ENCODE measurements at regions not wholly inside any gene's neighbourhood (a gene's known extent, or its start where the extent isn't known, plus 50 kb on each side); places are given as distances from the start of the nearest gene placed in this dataset.
A peak's percentile ranks its signal among the peaks of the same experiment; 100 is the strongest.

DNA sequence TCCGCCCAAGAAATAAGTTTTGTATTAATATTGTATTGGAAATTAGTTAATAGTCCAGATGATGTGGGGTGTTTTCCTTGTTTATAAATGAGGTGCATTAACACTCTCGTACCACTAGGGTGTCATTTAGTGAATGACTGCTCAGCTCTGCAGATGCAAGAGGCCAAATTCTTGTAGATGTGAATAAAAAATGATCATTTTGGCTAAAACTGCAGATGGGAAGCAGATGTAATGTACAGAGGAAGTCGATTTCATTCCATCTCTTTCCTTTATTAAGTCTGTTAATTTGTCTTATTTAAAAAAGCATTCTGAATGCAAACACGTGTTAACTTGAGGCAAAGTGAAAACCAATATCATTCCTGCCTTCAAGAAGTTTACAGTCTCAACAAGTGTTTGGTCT is 108.1 kb downstream of the DHX15 start:
- no peak for DNase-seq (ENCODE audit: low read depth)

DNA sequence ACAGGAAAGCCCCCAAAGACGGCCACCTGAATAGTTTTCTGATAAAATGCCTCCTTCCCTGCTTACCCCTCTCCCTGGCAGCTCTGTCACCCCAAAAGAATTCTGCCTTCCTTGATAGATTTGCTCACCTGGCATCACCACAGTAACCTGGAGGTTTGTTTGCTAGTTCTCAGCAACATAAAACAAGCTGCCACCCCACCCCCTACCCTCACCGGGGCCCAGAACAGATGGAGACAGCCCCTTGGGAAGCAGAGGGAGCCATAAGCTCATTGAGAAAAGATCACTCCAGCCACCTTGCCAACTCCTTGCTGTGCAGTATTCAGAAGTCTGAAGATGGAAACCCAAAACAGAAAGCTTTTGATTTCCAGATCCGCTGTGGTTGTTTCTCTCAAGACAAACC is 108.6 kb downstream of the DHX15 start:
- no peak for DNase-seq (ENCODE audit: low read depth)

DNA sequence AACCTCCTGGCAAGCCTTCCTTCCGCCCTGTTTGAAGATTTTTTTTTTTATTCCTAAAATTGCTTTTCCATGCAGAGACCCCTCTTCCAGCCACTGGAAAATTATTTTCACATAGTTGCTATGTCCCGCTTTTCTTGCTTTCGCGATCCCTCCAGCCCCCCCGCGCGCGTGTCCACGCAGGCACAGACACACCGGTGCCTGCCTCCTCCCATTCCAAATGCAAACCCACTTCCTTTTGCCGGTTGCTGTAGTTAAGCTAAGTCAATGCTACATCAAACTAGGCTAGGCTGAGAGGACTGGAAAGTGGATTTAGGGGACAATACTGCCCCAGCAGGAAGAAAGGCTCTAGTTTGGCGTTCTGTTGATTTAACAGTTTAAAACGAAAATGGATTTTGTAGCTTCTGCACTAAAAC is 111.0 kb downstream of the DHX15 start:
- no peak for DNase-seq (ENCODE audit: low read depth)

DNA sequence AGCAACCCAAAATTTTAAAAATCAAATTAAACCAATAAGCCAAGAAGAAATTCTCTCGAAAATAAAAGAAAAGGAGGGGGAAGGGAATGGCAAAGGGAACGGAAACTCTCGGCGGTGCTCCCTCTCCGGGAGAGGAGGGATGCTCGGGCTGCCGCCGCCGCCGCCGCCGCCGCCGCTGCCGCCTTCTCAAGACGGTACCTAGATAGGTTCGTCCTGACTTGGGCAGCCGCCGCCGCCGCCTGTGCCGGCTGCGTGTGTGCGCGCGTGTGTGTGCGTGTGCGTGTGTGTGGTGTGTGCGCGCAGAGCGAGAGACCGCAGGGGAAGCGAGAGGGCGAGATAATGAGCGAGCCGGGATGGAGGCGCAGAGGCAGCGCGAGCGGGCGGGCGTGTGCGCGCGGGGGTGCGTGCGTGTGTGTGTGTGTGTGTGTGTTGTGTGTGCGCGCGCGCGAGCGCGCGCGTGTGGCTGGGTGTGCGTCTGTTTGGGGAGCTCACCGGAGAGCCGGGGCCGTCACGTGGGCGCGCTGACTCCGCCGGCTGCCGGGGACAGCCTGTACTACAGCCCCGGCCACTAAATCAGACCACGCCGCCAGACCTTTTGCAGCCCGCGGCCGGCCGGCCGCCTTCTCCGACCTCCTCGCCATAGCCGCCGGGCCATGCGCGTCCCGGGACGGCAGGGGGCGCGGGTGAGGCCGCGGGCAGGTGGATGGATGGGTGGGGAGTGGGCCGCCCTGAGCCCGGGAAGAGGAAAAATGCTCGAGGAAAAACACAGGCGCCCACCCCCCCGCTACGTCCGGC is 111.6 kb downstream of the DHX15 start:
- DNase-seq (ENCODE audit: low read depth) = peak; percentile 53

DNA sequence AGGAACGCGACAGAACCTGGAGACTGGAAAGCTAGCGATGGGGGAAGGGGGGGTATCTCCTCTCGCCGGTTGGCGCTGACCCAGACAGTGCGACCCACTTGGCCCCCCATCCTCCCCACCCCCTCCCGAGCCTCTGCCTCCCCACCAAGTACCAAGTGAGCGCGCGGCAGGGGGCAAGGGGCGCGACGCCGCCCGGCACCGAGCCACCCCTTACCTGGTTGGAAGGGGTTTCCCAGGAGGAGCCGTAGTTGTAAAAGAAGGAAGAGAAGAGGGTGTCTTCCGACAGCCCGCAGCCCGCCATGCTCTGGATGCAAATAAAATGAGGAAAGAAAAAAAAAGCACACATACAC is 112.2 kb downstream of the DHX15 start:
- DNase-seq (ENCODE audit: low read depth) = no peak

DNA sequence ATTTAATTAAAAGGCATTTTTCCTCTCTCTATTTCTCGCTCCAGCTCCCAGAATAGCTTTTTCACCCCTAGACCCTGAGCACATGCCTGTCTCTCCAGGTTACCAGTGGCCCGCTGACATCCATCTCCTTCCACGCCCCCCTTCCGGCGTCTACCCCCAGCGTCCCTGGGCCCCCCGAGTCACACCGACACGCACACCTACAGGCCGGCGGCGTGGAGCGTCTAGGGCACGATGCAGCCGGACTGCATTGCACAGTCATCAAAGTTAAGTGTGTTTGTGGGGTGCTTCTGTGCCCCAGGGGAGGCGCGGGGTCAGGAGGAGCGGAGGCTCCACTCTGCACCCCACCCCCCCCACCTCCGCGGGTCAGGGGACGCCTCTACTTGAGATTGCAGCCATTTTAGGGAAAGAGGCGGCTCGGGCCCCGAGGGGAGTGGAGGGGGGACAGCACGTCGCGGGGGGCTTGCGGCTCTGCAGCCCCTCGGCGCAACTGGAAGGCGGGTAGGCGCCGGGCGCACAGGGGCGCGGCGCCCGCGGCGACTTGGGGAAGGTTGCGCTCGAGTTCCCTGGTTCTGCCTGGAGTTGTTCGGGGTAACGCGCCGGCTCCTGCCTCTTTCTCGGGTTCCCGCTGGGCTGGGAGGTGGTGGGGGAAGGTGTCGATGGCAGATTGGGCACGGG is 112.7 kb downstream of the DHX15 start:
- DNase-seq (ENCODE audit: low read depth) = no peak

DNA sequence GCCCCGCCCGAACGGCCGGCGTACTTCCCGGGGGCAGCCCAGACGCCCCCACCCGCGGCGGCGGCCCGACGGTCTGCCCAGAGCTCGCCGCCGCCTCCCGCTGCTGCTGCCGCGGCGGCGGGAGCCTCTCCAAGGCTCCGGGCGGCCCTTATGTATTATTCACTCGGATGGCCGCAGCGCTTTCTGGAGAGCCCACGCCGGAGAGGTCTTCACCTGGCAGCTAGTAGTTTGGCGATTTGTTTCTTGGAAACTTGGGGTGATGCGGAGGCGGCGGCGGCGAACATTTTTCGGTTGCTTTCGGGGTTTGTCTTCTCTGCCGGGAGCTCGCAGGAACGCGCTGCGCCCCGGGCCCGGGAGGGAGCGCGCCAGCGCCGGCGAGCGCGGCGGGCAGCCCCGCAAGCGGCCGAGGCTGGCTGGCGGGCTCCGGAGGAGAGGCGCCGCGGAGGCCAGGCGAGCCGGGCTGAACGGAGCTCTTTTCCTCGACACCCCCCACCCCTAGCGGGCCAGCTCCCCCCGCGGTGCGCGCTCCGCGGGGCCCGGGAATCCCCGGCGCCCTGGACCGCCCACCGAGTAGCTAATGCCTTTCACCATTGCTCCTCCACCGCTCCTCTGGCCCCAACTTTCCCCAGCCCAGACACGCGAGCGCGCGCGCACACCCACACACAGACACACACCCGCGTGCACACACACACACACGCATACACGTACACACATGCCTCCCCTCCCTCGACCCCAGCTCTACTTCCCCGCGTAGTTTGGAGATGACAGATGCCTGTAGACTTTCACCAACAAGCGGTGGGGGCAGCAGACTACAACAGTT is 113.5 kb downstream of the DHX15 start:
- DNase-seq (ENCODE audit: low read depth) = no peak

DNA sequence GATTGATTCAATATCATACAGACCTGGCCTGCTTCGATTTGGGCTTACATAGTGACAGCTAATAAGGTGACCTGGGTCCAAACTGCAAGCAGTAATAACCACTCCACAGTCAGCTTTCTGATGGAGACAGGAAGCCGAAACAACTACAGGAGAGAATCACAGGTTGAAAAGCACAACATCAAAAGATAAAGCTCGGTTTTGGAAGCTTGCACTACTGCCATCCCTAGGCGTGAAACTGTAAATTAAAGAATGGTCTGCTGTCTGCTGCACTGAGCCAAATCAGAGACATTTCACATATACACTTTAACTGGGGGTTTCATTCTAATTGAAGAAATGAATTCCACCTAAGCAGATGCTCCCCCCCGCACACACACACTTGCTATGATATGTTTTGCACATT is 116.3 kb downstream of the DHX15 start:
- no peak for DNase-seq (ENCODE audit: low read depth)

DNA sequence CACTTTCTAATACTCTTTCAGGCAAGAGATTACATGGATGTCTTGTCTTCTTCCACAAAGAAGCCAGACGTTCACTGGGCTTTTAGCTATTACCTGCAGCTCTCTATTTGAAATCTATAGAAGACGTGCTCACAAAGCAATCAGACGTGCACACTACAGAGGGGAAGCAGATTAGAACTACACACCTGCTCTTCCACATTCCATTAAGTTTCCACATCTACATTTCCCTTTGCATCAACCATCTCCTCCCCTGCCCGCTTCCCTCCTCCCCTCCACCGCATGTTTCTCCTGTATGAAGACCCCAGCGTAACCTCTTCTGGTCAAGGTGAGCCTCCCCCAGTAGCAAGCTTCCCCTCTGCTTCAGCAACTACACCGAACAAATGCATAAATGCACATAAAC is 119.8 kb downstream of the DHX15 start:
- no peak for DNase-seq (ENCODE audit: low read depth)

DNA sequence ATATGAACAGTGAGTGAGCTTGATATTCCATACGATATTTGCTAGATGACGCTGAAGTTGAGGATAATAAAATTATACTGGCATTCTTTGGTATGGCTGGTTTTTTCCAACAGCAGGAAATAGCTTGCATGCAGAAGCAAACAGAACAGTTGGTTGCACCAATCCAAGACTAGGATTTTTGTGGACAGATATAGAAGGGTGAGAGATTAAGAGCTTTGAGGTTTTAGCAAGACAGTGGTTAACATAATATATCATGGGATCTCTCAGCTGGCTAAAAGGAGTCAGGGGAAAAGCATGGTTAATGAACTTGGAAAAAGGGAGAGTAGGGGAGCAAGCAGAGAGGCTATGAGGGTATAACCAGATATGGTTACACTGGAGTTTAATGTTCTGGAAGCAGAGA is 127.9 kb downstream of the DHX15 start:
- no peak for DNase-seq (ENCODE audit: low read depth)

DNA sequence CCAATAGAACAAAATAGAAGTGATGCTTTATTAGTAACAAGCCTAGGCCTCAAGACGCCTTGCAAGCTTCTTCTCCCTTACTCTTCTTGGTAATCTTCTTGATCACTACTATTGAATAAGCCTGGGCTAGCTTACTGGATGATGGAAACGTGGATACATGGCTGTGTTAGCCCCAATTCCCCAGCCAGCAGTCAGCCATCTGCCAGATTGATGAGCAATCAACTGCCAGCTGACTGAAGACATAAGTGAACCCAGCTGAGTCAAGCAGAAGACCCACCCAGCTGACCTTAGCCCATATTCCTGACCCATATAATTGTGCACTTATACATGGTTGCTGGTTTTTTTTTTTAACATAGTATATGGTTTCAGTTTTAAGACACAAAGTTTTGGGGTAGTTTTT is 130.4 kb downstream of the DHX15 start:
- no peak for DNase-seq (ENCODE audit: low read depth)

DNA sequence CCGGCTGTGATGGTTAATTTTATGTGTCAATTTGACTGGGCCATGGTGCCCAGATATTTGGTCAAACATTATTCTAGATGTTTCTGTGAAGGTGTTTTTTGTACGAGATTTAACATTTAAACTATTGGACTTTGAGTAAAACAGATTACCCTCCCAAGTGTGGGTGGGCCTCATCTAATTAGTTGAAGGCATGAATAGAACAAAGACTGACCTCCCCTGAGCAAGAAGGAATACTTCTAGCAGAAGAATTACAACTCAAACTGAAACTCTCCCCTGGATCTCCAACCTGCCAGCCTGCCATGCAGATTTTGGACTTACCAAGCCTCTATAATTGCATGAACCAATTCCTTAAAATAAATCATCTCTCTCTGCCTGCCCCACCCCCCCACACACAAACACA is 132.5 kb downstream of the DHX15 start:
- no peak for DNase-seq (ENCODE audit: low read depth)

DNA sequence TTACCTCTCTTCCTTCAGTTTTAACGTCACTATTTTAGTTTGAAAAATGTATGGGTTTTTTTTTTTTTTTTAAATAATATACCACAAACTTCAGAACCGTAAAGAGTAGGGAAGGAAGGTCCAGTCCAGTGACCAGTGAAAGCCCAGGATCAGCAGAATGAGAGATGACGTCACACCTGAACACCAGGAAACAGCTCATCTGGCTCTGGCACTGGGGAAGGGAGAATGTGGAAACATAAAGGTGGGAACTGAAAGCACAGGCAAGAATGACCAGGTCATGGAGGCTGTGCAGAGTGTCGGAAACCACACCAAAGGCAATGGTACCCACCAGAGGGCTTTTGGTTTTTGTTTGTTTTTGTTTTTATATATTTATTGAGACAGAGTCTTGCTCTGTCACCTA is 141.2 kb downstream of the DHX15 start:
- no peak for DNase-seq (ENCODE audit: low read depth)

DNA sequence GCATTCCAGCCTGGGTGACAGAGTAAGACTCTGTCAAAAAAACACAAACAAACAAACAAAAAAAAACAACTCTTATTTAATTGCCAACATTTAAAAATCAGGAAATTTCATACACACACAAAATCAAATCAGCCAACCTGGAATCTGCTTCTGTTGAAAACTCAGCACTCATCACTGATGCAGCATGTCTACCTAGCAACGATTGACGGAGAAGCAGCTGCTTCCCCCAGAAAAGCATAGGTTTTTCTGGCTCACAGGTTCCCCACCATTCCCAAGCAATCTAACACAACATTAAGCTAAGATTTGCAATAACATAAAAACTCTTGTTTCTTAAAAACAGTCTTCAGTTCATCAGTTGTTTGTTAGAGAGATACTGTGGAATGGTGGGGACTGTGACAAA is 143.6 kb downstream of the DHX15 start:
- no peak for DNase-seq (ENCODE audit: low read depth)

DNA sequence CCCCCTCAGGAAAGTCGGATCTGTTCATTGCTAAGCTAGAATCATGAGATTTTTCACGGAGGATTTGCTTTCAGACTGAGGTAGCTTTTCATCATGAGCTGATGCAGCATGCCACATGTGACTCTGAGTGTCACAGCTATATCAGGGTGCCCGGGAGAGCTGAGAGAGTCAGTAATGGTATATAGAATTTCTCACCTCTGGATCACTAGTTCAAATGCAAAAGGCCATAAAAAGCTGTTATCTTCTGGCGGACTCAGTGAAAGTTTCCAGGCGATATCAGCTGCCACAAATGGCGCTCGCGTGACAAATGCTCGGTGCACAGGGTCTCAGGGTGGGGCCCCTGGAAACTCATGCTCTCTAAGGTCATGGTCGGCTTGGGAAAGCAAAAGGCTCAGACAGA is 150.1 kb downstream of the DHX15 start:
- DNase-seq (ENCODE audit: low read depth) = no peak

DNA sequence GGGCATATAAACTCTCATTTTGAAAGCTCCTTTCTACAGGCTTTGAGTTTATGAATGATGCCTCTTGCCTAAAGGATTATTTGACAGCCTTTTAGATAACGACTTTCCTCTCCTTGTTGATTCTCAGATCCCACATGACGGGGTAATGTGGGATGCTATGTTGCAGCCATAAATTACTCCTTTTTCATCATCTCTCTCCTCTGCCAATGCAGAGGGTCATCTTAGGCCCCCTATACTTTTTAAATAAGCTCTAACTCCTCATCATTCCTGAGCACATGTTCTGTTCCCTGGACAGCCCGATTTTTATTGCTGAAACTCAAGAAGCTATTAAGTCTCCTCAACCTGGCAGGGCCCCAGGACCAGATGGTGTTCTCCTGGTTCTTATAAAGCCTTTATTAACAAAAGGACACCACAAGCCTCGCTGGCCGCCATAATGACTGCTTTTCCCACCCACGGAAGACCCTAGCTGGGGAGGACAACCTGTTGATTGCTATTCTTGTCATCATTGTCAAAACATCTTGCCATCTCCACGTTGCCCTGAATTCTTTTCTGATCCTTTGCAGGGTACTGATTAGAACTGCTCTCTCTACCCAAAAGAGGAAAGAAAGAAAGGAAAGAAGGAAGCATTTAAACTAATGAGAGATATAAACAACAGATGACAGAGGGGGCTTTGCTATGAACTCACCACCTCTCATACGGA is 150.7 kb downstream of the DHX15 start:
- DNase-seq (ENCODE audit: low read depth) = no peak

DNA sequence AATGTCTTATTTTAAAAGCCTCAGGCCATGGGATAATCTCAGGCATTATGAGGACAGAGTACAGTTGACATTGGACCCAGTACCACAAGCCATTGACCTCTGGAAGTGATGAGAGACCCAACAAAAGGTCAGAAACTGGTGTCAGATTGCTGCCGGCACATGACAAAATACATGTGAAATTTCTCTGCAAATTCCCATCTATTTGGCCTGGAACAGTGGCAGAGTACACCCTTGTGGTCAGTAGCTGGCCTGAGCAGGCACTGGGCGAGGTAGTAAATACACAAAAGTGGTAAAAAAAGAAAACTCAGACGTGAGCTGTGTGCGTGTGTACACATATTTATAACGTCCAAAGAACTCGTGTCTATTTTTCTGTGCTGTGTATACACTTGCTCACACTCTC is 155.5 kb downstream of the DHX15 start:
- DNase-seq (ENCODE audit: low read depth) = no peak

DNA sequence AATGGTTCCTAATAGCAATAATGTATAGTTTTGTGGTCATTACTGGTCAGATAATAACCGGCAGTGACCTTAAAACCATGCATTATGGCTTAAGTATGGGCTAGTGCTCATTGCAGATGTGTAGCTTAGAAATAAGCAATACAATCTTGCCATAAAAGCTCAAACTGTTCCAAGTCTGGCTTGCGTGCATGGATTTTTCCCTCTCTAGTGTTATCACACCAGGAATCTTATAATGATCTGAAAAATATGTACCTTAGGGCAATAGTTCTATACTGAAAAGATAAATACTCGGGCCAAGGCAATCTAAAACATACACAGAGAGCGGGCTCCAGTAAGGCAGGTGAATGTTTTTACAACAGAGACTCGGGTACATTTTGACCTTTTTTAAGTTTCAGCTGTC is 157.8 kb downstream of the DHX15 start:
- no peak for DNase-seq (ENCODE audit: low read depth)

DNA sequence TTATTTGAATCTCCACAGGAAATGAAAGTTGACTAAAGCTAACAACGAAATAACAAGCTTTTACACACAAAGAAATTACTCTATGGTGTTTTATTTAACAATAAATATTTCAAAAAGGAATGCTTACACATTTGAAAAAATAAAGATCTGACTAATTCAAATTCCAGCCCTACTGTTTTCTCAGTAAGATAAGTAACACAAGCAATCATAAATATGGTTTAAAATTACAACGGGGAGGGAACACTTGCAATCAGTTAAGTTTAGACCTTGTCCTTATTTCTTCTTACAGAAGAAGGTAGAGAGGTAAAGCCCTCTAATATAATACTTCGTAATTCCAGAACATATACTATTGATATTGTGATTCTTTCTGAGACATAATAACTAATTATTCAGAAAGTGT is 158.5 kb downstream of the DHX15 start:
- DNase-seq (ENCODE audit: low read depth) = no peak

DNA sequence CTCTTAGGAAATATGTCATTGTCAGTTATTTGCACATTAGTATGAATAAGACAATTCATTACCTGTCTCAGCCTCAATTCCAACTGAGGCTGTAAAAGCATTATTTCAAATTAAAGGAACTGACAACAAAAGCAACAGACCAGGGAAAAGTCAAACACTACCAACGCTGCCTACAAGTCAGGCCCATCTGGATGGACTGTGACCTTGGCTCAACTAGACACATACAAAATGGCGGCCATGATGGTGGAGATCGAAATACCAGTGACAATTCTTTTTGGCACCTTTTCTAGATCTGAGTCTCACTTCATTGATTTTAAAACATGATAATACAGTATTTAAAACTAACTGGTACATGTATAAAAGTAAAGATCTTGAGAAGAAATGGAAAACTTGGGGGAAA is 160.7 kb downstream of the DHX15 start:
- DNase-seq (ENCODE audit: low read depth) = no peak

DNA sequence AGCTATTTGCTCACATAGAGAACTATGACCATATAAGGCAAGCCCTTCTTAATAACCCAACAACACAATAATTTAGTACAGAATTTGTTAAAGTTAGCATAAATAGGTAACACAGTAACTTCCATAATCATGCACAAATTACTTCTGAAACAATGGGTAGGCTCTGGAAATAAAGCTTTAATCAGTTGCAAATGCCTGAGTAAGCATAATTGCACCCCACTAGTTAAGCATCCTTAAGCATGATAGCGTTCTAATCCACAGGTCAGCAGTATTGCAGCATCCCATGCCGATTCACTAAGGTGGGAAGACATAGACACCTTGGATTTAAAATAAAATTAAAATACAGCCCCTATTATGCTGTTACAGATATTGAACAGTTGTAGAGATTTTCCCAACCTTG is 161.7 kb downstream of the DHX15 start:
- DNase-seq (ENCODE audit: low read depth) = no peak

DNA sequence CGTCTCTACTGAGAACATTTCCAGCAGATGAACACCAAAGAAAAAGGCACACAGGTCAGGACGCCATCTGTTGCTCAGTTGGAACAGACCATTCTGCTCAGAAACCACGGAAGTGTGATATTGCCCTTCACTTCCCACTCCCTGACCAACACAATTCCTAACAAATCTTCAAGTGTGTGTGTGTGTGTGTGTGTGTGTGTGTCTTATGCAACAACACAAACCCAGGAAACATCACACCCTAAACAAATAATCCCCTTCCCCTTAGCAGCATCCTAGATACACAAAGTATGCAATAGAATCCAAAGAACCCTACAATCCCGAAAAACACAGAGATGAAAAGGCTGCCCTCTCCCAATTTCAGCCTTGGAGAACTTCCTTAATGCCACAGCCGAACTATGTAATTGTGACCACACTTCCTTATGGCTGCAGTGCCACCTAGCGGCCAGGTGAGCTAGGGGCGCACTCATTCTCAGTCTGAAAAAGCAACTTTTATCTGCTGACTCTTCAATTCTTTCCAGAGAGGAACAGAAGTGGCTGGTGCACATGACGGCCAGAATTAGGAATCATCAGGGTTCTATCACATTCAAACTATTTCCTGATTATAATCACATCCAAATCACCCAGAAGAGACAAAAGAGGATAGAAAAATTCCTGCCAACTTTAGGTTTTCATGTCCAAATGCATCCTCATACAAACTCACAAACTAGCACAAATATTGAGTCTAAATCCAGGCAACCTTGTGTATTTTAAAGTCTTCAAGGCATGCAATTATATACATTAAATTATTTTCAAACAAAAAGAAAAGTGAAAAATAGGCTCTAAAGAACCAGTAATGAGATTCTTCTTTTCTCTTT is 164.9 kb downstream of the DHX15 start:
- peak; percentile 9 for DNase-seq (ENCODE audit: low read depth)
